ENCODE measurements at regions not wholly inside any gene's neighbourhood (a gene's known extent, or its start where the extent isn't known, plus 50 kb on each side); places are given as distances from the start of the nearest gene placed in this dataset.

DNA sequence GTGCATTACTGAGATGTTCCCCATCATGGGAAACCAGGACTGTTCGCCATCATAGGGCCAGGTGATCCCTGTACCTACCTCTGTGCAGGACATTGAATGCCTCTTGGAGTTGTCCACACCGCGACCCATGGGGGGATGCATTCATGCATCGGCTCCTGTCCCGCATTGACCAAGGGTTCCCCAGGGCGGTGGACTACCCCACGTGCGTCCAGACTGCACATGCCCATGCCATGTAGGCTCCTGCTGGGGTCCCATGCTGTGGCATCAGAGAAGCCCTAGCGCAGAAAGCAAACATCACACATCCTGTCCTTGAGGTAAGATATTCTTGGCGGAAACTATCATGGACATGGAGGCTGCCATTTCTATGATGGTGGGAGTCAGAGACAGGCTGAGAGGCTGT, 121.6 kb upstream of the UNC5B start:
- Histone ChIP-seq H3F3A (ENCODE audit: insufficient read depth) (no peaks in the 10 kb centered on the region), H3K9me2 (ENCODE audit: insufficient read depth) (no peaks in the 10 kb centered on the region), H3K9me3 (ENCODE audit: low read depth) (no peaks in the 10 kb centered on the region), H3K4me2 (ENCODE audit: unreplicated experiment) (no peak overlapping the region), H3K79me2 (ENCODE audit: insufficient read depth) (no peaks in the 10 kb centered on the region), H2AFZ (no peak overlapping the region), H3K9ac (no peak overlapping the region), H3K36me3 (ENCODE audit: low read depth) (no peaks in the 10 kb centered on the region), H3K27me3 (replicated peaks; ENCODE audit: insufficient read depth) (peaks cover 15% of the 10 kb centered on the region; the same call in 1 of the 2 replicates), H3K27ac (no peak overlapping the region), H3K4me1 (ENCODE audit: insufficient read depth) (no peaks in the 10 kb centered on the region), H3K4me3 (no peak overlapping the region), H4K20me1 (ENCODE audit: insufficient read depth) (no peaks in the 10 kb centered on the region)
- in situ Hi-C loops (cut with MboI) = no loop called here
- DNase-seq = no peak
- 80 to 81% methylated on average over 10 of the region's 10 CpGs for WGBS, 2 experiments (ENCODE audit: low coverage in 1 of 2, low lambda C conversion rate in 2 of 2, missing lambda C conversion rate in 2 of 2)
- TF ChIP-seq EZH2phosphoT487 (IDR thresholded peaks at IDR 0.05; ENCODE audit: insufficient read depth, low read depth) (no peak), EZH2 (IDR thresholded peaks at IDR 0.05; ENCODE audit: insufficient read depth, poor library complexity, severe bottlenecking) (no peak)

DNA sequence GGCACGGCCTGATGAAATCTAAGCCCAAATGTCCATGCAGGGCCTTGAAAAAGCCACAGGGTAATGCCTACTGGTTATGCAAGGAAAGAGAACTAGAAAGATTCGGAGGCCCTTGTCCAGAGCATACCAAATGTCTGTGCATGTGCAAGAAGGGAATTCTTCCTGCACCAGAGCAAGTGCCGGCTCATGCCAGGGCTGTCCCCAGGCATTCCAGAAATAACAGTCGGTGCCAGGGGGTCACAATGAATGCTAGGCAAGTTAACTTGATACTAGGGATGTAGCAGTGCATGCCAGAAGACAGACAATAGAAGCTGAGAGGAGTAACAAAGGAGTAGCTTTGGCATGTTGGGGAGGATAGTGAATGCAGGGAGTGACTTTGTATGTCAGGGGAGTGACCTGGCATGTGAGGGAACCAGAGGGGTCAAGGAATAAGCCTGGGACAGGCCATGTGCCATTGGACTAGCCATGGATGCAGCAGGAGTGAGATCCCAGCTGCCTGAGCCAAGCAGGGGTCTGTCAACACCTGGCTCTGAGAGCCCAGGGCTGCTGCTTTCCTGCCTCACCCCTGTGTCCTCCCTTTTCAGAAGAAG, 119.5 kb upstream of the UNC5B start:
- no peak overlapping the region for H2AFZ ChIP-seq
- H3K4me1 ChIP-seq (ENCODE audit: insufficient read depth) = no peaks in the 10 kb centered on the region
- TF ChIP-seq EZH2 (IDR thresholded peaks at IDR 0.05; ENCODE audit: insufficient read depth, poor library complexity, severe bottlenecking) (no peak), EZH2phosphoT487 (IDR thresholded peaks at IDR 0.05; ENCODE audit: insufficient read depth, low read depth) (no peak)
- H3K27ac ChIP-seq = no peak overlapping the region
- no peaks in the 10 kb centered on the region for H3K79me2 ChIP-seq (ENCODE audit: insufficient read depth)
- no peak overlapping the region for H3K4me2 ChIP-seq (ENCODE audit: unreplicated experiment)
- H3F3A ChIP-seq (ENCODE audit: insufficient read depth) = no peaks in the 10 kb centered on the region
- H3K27me3 ChIP-seq (replicated peaks; ENCODE audit: insufficient read depth) = peaks cover 17% of the 10 kb centered on the region
- no peak overlapping the region for H3K4me3 ChIP-seq
- DNase-seq = no peak
- no peaks in the 10 kb centered on the region for H3K36me3 ChIP-seq (ENCODE audit: low read depth)
- WGBS, 2 experiments (ENCODE audit: low coverage in 1 of 2, low lambda C conversion rate in 2 of 2, missing lambda C conversion rate in 2 of 2) = 22 to 32% methylated on average over 4 of the region's 4 CpGs
- no peaks in the 10 kb centered on the region for H3K9me2 ChIP-seq (ENCODE audit: insufficient read depth)
- H3K9me3 ChIP-seq (ENCODE audit: low read depth) = no peaks in the 10 kb centered on the region
- in situ Hi-C loops (cut with MboI) = no loop called here
- no peak overlapping the region for H3K9ac ChIP-seq
- no peaks in the 10 kb centered on the region for H4K20me1 ChIP-seq (ENCODE audit: insufficient read depth)

DNA sequence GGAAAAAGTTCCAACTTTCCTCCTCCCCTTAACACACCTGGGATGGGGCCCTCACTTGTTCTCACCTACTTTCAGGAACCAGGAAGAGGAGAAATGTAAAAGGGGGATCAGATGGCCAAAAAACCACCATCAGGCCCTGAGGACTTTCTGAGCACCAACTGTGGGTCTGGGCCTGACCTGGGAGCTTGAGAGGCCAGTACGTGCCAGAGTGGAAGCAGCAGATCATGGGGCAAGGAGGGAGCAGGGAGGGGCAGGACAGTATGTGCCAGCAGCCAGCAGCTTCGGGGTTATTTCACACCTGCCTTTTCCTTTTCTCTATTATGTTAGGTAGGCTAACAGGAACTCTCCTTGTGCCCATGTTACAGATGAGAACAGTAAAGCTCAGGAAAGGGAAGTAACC, 118.8 kb upstream of the UNC5B start:
- no peaks in the 10 kb centered on the region for H3K9me3 ChIP-seq (ENCODE audit: low read depth)
- H3K4me2 ChIP-seq (ENCODE audit: unreplicated experiment) = no peak overlapping the region
- peaks cover 23% of the 10 kb centered on the region for H3K27me3 ChIP-seq (replicated peaks; ENCODE audit: insufficient read depth)
- no peaks in the 10 kb centered on the region for H3K79me2 ChIP-seq (ENCODE audit: insufficient read depth)
- no peaks in the 10 kb centered on the region for H3K4me1 ChIP-seq (ENCODE audit: insufficient read depth)
- H2AFZ ChIP-seq = no peak overlapping the region
- WGBS, 2 experiments (ENCODE audit: low coverage in 1 of 2, low lambda C conversion rate in 2 of 2, missing lambda C conversion rate in 2 of 2) = 21 to 24% methylated on average over 2 of the region's 2 CpGs
- in situ Hi-C loops (cut with MboI) = no loop called here
- no peaks in the 10 kb centered on the region for H3K9me2 ChIP-seq (ENCODE audit: insufficient read depth)
- H3K27ac ChIP-seq = no peak overlapping the region
- no peak overlapping the region for H3K4me3 ChIP-seq
- H3K36me3 ChIP-seq (ENCODE audit: low read depth) = no peaks in the 10 kb centered on the region
- no peaks in the 10 kb centered on the region for H3F3A ChIP-seq (ENCODE audit: insufficient read depth)
- no peaks in the 10 kb centered on the region for H4K20me1 ChIP-seq (ENCODE audit: insufficient read depth)
- DNase-seq = no peak
- TF ChIP-seq EZH2 (IDR thresholded peaks at IDR 0.05; ENCODE audit: insufficient read depth, poor library complexity, severe bottlenecking) (no peak), EZH2phosphoT487 (IDR thresholded peaks at IDR 0.05; ENCODE audit: insufficient read depth, low read depth) (no peak)
- H3K9ac ChIP-seq = no peak overlapping the region

DNA sequence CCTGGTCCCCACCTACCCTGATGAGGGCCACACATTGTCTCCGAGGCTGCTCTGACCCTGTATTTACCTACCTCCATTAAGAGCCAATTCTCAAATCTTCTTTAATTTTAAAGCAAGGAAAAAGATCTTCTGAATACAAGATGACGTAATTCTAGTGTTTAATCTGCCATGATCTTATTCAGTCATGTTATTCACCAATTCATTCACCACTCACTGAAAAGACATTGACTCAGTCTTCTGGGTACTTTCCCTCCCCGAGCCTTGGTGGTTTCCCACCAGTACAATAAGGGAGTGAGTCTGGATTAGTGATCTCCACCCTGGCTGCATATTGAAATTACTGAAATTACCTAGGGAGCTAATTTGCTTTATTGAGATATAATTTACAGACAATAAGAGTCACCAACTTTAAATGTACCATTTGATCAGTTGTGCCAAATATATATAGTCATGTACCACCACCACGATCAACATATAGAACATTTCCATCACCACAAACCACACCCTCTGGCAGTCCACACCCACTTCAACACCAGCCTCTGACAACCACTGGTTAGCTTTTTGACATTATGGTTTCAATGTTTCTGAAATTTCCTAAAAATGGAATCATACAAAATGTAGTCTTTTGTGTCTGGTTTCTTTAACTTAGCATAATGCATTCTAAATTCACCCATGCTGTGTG, 117.5 kb upstream of the UNC5B start:
- no peak overlapping the region for H3K4me2 ChIP-seq (ENCODE audit: unreplicated experiment)
- H3K4me3 ChIP-seq = no peak overlapping the region
- no peaks in the 10 kb centered on the region for H3K9me2 ChIP-seq (ENCODE audit: insufficient read depth)
- no peaks in the 10 kb centered on the region for H3F3A ChIP-seq (ENCODE audit: insufficient read depth)
- no peaks in the 10 kb centered on the region for H3K9me3 ChIP-seq (ENCODE audit: low read depth)
- H2AFZ ChIP-seq = no peak overlapping the region
- no peaks in the 10 kb centered on the region for H3K4me1 ChIP-seq (ENCODE audit: insufficient read depth)
- H3K79me2 ChIP-seq (ENCODE audit: insufficient read depth) = no peaks in the 10 kb centered on the region
- H3K36me3 ChIP-seq (ENCODE audit: low read depth) = no peaks in the 10 kb centered on the region
- H4K20me1 ChIP-seq (ENCODE audit: insufficient read depth) = no peaks in the 10 kb centered on the region
- 27 to 31% methylated on average over 4 of the region's 4 CpGs for WGBS, 2 experiments (ENCODE audit: low coverage in 1 of 2, low lambda C conversion rate in 2 of 2, missing lambda C conversion rate in 2 of 2)
- peaks cover 28% of the 10 kb centered on the region for H3K27me3 ChIP-seq (replicated peaks; ENCODE audit: insufficient read depth)
- H3K9ac ChIP-seq = no peak overlapping the region
- TF ChIP-seq EZH2 (IDR thresholded peaks at IDR 0.05; ENCODE audit: insufficient read depth, poor library complexity, severe bottlenecking) (no peak), EZH2phosphoT487 (IDR thresholded peaks at IDR 0.05; ENCODE audit: insufficient read depth, low read depth) (no peak)
- in situ Hi-C loops (cut with MboI) = no loop called here
- H3K27ac ChIP-seq = no peak overlapping the region
- DNase-seq = no peak
